ENCODE measurements at regions not wholly inside any gene's neighbourhood (a gene's known extent, or its start where the extent isn't known, plus 50 kb on each side); places are given as distances from the start of the nearest gene placed in this dataset.
"Not testable (repeated sequence)": the region's sequence is repeated elsewhere in the genome, so short reads cannot be mapped to it uniquely, and the experiment has no call there.

DNA sequence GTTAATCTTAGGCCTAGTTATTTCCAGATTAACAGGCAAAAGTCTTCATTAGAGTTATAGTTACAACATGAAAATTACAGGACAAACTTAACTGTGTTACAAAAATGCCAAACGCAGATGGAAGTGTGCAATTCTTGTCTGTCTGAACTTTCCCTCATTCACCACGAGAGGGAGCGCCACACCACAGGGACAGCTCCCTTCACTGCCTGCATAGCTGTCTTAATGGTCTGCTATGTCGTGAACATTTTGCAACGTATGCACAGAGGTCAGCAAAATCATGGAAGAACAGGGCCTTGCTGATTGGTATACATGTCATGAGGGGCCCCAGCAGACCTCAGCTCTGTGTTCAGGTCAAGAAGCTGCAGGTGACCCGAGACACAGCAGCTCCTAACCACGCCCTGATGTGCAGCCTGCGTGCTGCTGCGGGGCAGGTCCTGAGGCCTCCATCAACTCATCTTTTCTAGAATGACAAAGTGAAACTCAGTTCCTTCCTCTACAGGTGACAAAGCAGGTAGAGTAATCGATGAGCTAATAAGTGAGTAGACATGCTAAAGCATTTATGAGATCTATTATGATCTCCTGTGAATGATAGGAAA, 78.8 kb upstream of the ATP8B1 start:
- peak; percentile 74 for DNase-seq

DNA sequence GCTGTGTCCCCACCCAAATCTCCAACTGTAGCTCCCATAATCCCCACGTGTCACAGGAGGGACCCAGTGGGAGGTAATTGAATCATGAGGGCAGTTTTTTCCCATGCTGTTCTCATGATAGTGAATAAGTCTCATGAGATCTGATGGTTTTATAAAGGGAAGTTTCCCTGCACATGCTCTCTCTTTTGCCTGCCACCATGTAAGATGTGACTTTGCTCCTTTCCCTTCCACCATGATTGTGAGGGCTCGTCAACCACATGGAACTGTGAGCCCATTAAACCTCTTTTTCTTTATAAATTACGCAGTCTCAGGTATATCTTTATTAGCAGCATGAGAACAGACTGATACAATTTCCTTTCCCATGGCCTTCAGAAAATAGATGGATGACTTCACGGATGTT, 76.8 kb upstream of the ATP8B1 start:
- not testable (repeated sequence) for DNase-seq

DNA sequence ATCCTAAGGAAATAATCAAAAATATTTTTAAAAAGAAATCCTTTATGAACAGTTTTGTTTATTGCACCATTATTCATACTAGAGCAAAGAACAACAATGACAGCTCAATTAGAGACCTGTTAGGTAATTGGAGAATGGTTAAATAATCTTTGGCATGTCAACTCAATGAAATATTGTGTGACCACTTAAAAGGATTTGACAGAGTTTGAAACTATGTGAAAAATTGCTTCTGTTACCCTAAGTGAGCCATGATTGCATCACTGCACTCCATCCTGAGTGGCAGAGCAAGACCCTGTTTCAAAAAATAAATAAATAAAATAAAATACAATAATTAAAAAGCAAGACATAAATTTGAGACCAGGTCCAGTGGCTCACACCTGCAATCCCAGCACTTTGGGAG, 66.1 kb upstream of the ATP8B1 start:
- no peak for DNase-seq

DNA sequence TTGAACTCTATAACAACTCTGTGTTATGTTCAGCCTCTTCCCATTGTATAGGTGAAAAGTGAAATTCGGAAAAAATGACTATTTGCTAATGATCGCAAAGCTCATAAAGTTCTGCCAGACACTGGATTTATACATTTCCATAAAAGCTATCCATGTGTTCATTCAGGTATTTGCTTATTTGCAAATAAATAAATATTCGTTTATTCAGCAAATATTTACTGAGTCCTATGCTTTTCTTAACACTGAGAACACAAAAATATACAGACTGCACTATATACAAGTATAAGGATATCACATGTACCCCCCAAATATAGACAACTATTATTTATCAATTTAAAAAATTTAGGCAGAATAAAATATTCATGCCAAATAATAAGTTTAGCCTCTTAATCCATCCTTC, 63.2 kb upstream of the ATP8B1 start:
- DNase-seq, result no peak

DNA sequence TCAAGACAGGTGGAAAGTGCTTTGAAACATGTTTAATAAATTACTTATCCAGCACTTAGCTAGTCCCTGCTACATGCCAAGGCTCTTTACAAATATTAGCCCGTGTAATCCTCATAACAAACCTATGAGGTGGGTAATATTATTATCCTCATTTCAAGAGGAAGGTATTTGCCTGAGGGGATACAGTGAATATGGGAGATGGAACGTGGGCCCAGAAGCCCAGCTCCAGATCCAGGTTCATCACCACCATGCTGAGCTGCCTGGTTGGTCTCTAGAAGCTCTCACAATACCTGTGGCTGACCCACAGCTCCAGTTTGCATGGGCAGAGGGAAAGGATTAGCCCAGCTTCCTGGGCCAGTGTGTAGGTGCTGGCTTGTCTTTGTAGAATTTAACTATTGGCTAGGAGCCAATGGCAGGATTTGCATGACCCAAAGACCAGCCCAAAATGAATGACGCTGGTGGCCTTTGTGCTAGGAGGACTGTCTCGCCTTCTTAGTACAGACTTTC, 61.6 kb upstream of the ATP8B1 start:
- no peak for DNase-seq

DNA sequence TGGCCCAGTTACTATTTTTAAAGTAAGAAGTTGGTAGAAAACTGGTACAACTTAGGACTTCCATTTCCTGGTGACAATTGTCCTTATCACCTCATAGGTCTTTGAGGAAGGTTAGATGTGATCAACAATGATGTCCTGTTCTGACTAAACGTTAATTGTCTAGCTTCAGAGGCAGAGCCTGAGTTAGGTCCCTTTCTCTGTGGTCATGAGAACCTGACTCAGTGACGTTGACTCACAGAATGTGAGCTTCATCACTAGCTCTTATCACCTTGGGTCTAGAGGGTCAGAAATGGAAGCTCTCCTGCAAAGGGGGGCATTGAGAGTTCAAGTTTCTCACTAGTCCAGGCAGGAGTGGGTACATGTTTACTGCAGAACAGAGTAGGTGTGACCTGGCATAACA, 60.6 kb upstream of the ATP8B1 start:
- no peak for DNase-seq

DNA sequence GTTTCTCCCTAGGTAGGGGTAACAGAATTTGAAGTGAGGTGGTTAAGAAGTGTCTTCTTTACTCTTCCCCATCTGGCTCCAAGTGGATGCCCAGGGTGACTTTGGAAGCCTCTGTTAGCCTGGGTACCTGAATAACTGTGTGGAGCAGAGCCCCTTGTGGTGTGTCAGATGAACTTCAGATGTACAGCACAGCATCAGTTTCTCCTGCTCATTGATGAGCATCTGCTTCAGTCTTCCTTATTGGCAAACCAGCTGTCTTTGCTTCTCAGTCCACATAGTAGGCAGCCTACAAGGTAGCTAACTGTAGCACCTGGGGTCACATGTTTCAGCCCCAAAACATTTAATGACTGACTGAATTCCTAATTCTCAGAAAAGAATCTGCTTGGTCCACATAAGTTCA, 56.2 kb upstream of the ATP8B1 start:
- no peak for DNase-seq

DNA sequence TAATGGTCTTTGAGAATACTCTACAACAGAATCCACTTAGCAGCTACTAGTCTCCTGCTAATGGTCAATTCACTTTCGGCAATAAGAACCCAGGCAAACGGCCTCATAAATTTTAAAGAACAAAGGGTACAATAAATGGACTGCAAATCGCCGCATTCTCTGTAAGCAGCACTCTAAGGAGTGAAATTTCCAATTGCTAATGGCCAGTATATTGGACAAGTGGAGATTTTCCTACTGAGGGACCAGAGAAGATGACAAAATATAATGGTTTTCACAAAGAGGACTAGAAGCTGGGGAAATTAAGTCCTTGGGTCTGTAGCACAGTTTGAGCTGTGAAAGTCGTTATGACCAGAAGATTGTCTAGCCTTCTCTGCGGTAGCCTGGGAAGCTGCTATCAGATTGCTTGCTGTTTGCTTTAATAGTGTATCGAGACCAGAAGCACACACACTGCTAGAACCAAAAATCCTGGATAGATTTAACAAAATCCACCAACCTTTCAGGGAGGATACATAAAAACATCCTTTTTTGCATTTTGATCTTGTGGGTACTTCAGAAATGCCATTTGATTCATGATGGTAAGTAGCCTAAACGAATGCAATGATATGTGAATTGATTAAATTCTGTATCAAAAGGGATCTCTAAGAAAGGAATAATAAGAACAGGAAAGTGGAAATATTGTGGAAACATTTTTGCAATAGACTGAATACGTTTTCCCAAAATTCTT, 53.6 kb upstream of the ATP8B1 start:
- DNase-seq, result no peak

DNA sequence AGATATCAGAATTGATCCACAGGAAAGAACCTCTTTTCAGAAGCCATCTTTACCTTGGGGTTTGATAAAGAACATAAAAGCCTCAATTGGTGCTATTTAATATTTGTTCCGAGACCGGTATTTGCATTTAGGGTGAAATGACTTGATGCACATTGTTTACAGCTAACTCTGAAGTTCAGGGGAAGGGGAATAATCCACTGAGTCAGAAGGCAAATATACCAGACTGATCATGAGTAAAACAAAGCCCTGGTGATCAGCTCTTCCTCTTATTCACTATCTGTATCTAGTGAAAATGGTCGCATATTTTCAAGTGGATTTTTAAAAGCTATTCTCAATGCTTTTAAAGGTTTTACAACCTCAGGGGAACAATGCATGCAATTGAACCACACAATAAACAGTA, 53.0 kb upstream of the ATP8B1 start:
- DNase-seq, result no peak

DNA sequence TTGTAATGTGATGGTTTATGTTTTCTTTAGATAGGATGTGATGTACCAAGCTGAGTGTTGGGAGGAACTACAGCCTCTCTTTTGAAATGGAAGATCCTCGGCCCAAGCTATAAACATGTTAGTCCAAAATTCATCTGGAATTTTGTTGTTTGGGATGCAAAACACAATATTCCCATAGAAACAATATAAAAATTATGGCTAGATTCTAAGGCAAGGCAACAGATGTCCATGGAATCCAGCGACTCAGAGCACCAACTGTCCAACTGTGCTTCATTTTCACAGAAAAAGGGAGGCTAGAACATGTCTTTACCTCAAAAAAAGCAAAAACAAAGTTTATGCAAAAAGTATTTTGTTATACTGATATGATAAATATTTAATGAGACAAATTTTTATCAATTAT, 52.4 kb upstream of the ATP8B1 start:
- DNase-seq, result no peak

DNA sequence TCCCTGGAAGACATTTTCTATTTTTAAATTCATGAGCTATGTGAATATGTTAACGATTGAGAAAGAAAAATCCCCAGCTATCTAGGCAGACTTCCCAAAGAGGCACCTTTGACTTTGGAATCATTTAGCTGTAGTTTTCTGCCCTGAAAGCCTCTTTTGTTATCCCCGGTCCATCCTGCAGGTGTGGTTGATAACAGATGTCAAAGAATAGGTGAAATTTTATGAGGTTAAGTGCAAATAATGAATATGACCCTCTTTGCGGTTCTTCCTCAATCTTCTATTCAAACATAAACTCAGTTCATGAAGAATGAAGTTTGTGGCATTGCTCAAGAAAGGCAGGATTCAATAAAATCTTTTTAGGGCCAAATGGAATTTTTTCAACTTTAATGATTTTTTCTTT, 51.6 kb upstream of the ATP8B1 start:
- DNase-seq, result no peak

DNA sequence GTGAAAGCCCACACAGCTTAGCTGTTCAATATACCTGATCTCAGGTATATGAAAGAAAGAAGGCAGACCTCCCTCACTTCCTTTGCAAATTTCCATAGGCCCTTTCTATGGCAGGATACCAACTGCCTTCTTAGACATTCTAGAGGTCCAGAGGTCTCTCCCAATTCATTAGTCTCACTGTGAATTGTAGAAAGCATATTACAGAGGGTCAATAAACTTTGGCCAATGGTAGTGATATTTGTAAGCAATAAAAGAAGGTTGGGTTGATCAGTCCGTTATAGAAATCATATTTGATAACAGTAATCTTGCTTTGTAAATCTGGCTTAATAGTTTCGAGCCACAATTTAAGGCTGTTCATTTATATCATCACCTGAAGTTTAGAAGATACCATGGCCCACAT, 50.7 kb upstream of the ATP8B1 start:
- no peak for DNase-seq

DNA sequence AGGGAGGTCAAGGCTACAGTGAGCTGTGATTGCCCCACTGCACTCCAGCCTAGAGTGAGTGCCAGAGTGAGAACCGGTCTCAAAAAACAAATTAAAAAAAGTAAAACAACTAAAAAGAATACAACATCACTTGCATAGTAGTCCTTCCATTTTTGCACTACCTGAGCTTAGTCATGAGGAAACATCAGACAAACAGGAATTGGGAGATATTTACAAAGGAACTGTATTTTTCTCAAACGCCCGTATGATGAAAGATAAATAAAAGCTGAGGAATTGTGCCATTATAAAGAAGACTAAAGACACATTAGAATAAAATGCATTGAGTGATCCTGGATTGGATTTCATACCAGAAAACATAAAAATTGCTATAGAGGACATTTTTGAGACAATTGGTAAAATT, 50.0 kb upstream of the ATP8B1 start:
- no peak for DNase-seq
